ENCODE measurements at regions not wholly inside any gene's neighbourhood (a gene's known extent, or its start where the extent isn't known, plus 50 kb on each side); places are given as distances from the start of the nearest gene placed in this dataset.

GRCh38 chr7:25852211-25852938 lies 299.6 kb upstream of the NFE2L3 start:
- no peak for DNase-seq

GRCh38 chr7:25852939-25853271 lies 299.1 kb upstream of the NFE2L3 start:
- no peak for DNase-seq

- no peak for DNase-seq
Observed at GRCh38 chr7:25853314-25853713, 298.7 kb upstream of the NFE2L3 start.

DNA sequence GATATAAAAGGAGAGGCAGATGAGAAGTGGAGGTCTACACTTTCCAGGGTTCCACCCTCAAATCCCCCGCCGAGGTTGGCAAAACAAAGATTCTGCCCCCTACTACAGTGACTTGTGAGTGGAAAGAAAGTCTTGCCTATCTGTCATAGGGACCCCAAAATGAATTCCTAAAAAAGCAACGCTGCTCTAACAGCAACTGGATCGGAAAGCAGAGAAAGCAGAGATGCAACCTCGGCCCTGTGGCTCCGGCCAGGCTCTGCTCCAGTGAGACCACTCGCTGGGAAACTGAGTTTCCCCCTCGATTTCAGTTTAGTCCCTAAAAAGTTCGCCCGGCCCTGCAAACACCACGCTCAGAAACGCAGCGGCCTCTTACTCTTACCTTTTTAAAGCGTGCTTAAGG lies 297.9 kb upstream of the NFE2L3 start:
- DNase-seq: no peak

GRCh38 chr7:25854608-25855497 lies 297.1 kb upstream of the NFE2L3 start:
- DNase-seq: peak; percentile 41

GRCh38 chr7:25855854-25856782 lies 295.9 kb upstream of the NFE2L3 start:
- DNase-seq: no peak

GRCh38 chr7:25857376-25858067 lies 294.5 kb upstream of the NFE2L3 start:
- DNase-seq: peak; percentile 8

GRCh38 chr7:25858200-25858524 lies 293.8 kb upstream of the NFE2L3 start:
- no peak for DNase-seq

- no peak for DNase-seq
Observed at GRCh38 chr7:25858525-25859411, 293.2 kb upstream of the NFE2L3 start.

- peak; percentile 7 for DNase-seq
Observed at GRCh38 chr7:25859412-25860274, 292.4 kb upstream of the NFE2L3 start.

- peak; percentile 5 for DNase-seq
Observed at GRCh38 chr7:25860275-25861163, 291.5 kb upstream of the NFE2L3 start.

DNA sequence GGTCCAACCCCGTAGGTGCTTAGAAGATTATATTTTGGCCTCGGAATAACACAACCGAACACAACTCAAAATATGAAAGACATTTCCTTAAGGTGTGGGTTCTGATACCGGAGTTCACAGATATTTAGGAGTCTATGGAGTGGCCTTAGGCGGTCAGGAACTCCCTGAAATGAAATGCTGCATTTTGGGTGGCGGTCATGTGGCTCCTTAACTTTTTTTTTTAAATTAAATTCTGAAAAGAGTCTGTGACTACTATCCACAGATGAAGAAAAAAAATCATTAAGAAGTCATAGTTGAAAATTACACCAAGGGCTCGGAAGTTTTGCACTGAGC lies 290.9 kb upstream of the NFE2L3 start:
- DNase-seq: no peak

DNA sequence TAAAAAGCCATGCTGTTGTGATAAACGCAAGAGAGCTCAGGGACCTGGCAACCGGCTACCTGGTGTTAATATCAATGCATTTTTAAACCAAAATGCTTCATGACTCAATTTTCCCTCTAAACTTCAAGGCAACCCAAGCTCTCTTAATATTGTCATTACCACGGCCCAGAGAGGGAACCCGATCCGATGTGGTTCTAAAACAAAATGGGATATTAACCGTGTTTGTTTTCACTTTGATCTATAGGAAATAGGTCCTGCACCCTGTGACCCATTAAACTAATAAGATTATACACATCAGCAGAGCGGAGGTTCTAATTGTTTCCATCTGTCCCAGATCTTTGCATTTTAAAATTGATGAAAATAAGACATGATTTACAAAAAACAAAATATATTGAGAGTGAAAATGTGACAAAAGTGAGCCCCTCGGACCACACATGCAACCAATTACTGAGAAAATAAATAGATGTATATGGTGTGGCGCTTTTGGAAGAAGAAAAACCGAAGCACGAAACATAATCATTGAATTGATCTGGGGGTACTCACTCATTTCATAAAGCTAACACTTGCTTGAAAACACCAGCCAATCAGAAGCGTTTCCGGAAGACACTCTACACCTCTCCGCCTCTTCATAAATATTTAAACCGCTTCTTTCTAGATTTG lies 290.3 kb upstream of the NFE2L3 start:
- DNase-seq: no peak

GRCh38 chr7:25862261-25863004 lies 289.6 kb upstream of the NFE2L3 start:
- DNase-seq: peak; percentile 87

GRCh38 chr7:25863005-25863728 lies 288.8 kb upstream of the NFE2L3 start:
- DNase-seq: no peak

GRCh38 chr7:25863729-25864110 lies 288.3 kb upstream of the NFE2L3 start:
- DNase-seq: no peak

- no peak for DNase-seq
Observed at GRCh38 chr7:25864511-25864910, 287.5 kb upstream of the NFE2L3 start.

Data from CD4-positive, alpha-beta T cell treated with Interleukin-10 for 1 hour (primary cell).